Tibial nerve (tissue), 4 donors: ENCODE measurements at regions not wholly inside any gene's neighbourhood (a gene's known extent, or its start where the extent isn't known, plus 50 kb on each side); places are given as distances from the start of the nearest gene placed in this dataset.

ENCODE experiments used
- CTCF ChIP-seq, 5 experiments: fragments of 200-600 bp in 3 of 5; fragments of 450-650 bp in 2 of 5; sonication (generic) in 3 of 5; IDR thresholded peaks; one replicate each; pipeline ENCODE4 v1.5.1; 2016 to 2019; ENCODE audit warnings: antibody characterized with exemption in 5 of 5, mild to moderate bottlenecking in 3 of 5, moderate library complexity in 2 of 5
- EP300 ChIP-seq, 2 donors: sonication (generic); formaldehyde crosslinking; IDR thresholded peaks; one replicate each; pipeline ENCODE4 v1.6.1; 2017; ENCODE audit warnings: antibody characterized with exemption in 2 of 2, mild to moderate bottlenecking in 1 of 2

DNA sequence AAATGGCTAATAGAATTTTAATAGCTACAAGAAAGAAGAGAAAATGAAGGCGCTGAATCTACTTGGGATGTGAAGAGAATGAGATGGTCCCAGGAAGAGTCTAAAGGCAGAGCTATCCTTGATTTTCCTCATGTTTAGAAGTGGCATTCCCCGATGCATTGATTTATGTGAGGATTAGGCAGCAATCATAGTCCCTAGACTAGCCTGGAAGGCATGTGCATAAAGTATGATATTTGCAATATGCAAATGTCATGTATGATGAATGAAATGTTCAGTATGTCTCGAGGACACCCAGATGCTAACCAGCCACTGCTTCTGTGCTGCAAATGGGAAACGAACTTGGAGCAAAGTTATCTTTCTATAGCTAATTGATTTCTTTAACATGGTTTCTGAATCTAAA, 641.5 kb upstream of the PLXNA2 start:
- TF ChIP-seq CTCF (IDR thresholded peaks at IDR 0.05) (no peak), EP300 (IDR thresholded peaks at IDR 0.05) (no peak)
